OCI-LY3 (cell line): ENCODE measurements at regions not wholly inside any gene's neighbourhood (a gene's known extent, or its start where the extent isn't known, plus 50 kb on each side); places are given as distances from the start of the nearest gene placed in this dataset.

Experiments used
- H2AFZ ChIP-seq: fragments of 200-600, 300-600 bp; shearing (Covaris generic); 2 replicates; pipeline ENCODE4 v1.6.0; 2014; ENCODE audit warnings: antibody characterized with exemption, low read depth, low read length
- H3K27ac ChIP-seq: fragments of 200-600, 300-600 bp; sonication (generic); 2 replicates; pipeline ENCODE4 v1.5.1; 2014; ENCODE audit warnings: mild to moderate bottlenecking, low read length, moderate library complexity, mixed read lengths
- H3K27me3 ChIP-seq: fragments of 200-600, 300-600 bp; sonication (generic); 2 replicates; pipeline ENCODE4 v1.6.1; 2014; ENCODE audit warnings: low read depth, low read length, mixed read lengths
- H3K36me3 ChIP-seq: fragments of 200-600, 300-600 bp; sonication (generic); replicated peaks from 2 replicates; pipeline ENCODE3; 2014; ENCODE audit warnings: low read depth, low read length, mixed read lengths
- H3K4me1 ChIP-seq: fragments of 300-600, 200-600 bp; sonication (generic); 2 replicates; pipeline ENCODE4 v1.6.1; 2014; ENCODE audit warnings: low read length, mixed read lengths
- H3K4me2 ChIP-seq: fragments of 200-600, 300-600 bp; sonication (generic); 2 replicates; pipeline ENCODE4 v1.6.1; 2014; ENCODE audit warnings: low read length, mixed read lengths
- H3K4me3 ChIP-seq: fragments of 300-600, 200-600 bp; sonication (generic); 2 replicates; pipeline ENCODE4 v1.5.1; 2014; ENCODE audit warnings: antibody characterized with exemption, mild to moderate bottlenecking, low read length, moderate library complexity
- H3K79me2 ChIP-seq: fragments of 300-600, 200-600 bp; shearing (Covaris generic); 2 replicates; pipeline ENCODE4 v1.6.1; 2014; ENCODE audit warnings: mild to moderate bottlenecking, low read length, mixed read lengths
- H3K9ac ChIP-seq: fragments of 300-600, 200-600 bp; shearing (Covaris generic); 2 replicates; pipeline ENCODE4 v1.6.0; 2014; ENCODE audit warnings: mild to moderate bottlenecking, low read length, moderate library complexity
- H3K9me3 ChIP-seq: fragments of 200-600, 300-600 bp; shearing (Covaris generic); 2 replicates; pipeline ENCODE4 v1.6.1; 2014; ENCODE audit warnings: low read length, mixed read lengths; ENCODE audit not compliant: insufficient read depth
- H4K20me1 ChIP-seq: fragments of 200-600, 300-600 bp; sonication (generic); 2 replicates; pipeline ENCODE4 v1.6.1; 2016; ENCODE audit warnings: low read length, mixed read lengths; ENCODE audit not compliant: insufficient read depth
- CTCF ChIP-seq: fragments of 200-600, 300-600 bp; sonication (generic); IDR thresholded peaks from 2 replicates; pipeline ENCODE4 v1.5.1; 2014; ENCODE audit warnings: antibody characterized with exemption, low read length, low read depth
- EZH2phosphoT487 ChIP-seq: fragments of 200-600 bp; shearing (Covaris generic); IDR thresholded peaks from 2 replicates; pipeline ENCODE4 v1.6.1; 2018; ENCODE audit warnings: antibody characterized with exemption, mixed run types, low read depth

GRCh38 chrX:10930151-10930550 lies 181.0 kb upstream of the HCCS start:
- Histone ChIP-seq H3K27ac (no peak overlapping the region), H3K27me3 (no peaks in the 10 kb centered on the region), H3K4me3 (no peak overlapping the region), H3K4me2 (no peak overlapping the region), H3K79me2 (no peaks in the 10 kb centered on the region), H3K9ac (no peak overlapping the region), H3K36me3 (no peaks in the 10 kb centered on the region), H3K4me1 (no peaks in the 10 kb centered on the region), H2AFZ (no peak overlapping the region), H3K9me3 (no peaks in the 10 kb centered on the region), H4K20me1 (no peaks in the 10 kb centered on the region)
- TF ChIP-seq EZH2phosphoT487 (no peak), CTCF (no peak)

- Histone ChIP-seq H3K27me3 (no peaks in the 10 kb centered on the region), H3K4me1 (no peaks in the 10 kb centered on the region), H3K79me2 (no peaks in the 10 kb centered on the region), H3K36me3 (no peaks in the 10 kb centered on the region), H3K27ac (no peak overlapping the region), H3K9me3 (no peaks in the 10 kb centered on the region), H4K20me1 (no peaks in the 10 kb centered on the region), H3K9ac (no peak overlapping the region), H3K4me3 (no peak overlapping the region), H3K4me2 (no peak overlapping the region), H2AFZ (no peak overlapping the region)
- no peak for TF ChIP-seq CTCF
- no peak for TF ChIP-seq EZH2phosphoT487
Measured at GRCh38 chrX:10931976-10932375, 179.2 kb upstream of the HCCS start.

GRCh38 chrX:10932842-10933440 lies 178.2 kb upstream of the HCCS start:
- Histone ChIP-seq H3K36me3 (no peaks in the 10 kb centered on the region), H3K27ac (no peak overlapping the region), H3K27me3 (no peaks in the 10 kb centered on the region), H3K4me3 (no peak overlapping the region), H3K9ac (no peak overlapping the region), H3K4me2 (no peak overlapping the region), H2AFZ (no peak overlapping the region), H3K9me3 (no peaks in the 10 kb centered on the region), H3K79me2 (no peaks in the 10 kb centered on the region), H4K20me1 (no peaks in the 10 kb centered on the region), H3K4me1 (no peaks in the 10 kb centered on the region)
- TF ChIP-seq CTCF, result no peak
- TF ChIP-seq EZH2phosphoT487, result no peak

GRCh38 chrX:10935501-10935900 lies 175.6 kb upstream of the HCCS start:
- Histone ChIP-seq H3K4me1 (no peaks in the 10 kb centered on the region), H3K27me3 (no peaks in the 10 kb centered on the region), H3K27ac (no peak overlapping the region), H3K4me2 (no peak overlapping the region), H4K20me1 (no peaks in the 10 kb centered on the region), H3K9me3 (no peaks in the 10 kb centered on the region), H3K4me3 (no peak overlapping the region), H3K79me2 (no peaks in the 10 kb centered on the region), H3K36me3 (no peaks in the 10 kb centered on the region), H3K9ac (no peak overlapping the region), H2AFZ (no peak overlapping the region)
- no peak for TF ChIP-seq CTCF
- no peak for TF ChIP-seq EZH2phosphoT487
